ENCODE measurements at regions not wholly inside any gene's neighbourhood (a gene's known extent, or its start where the extent isn't known, plus 50 kb on each side); places are given as distances from the start of the nearest gene placed in this dataset.
A peak's percentile ranks its signal among the peaks of the same experiment; 100 is the strongest.

GRCh38 chr12:87160848-87161601, 868.2 kb downstream of the C12orf50 start:
- no peak for TF ChIP-seq CTCF (conservative IDR thresholded peaks at IDR 0.05; ENCODE audit: low read depth, low read length)
- DNase-seq (ENCODE audit: low read depth): no peak
- no peak overlapping the region for H3K4me3 ChIP-seq (ENCODE audit: low read depth, low read length)

GRCh38 chr12:87157791-87158190, 871.4 kb downstream of the C12orf50 start:
- peak; percentile 32 for DNase-seq (ENCODE audit: low read depth)
- H3K4me3 ChIP-seq (ENCODE audit: low read depth, low read length): no peak overlapping the region
- TF ChIP-seq CTCF (conservative IDR thresholded peaks at IDR 0.05; ENCODE audit: low read depth, low read length): no peak

DNA sequence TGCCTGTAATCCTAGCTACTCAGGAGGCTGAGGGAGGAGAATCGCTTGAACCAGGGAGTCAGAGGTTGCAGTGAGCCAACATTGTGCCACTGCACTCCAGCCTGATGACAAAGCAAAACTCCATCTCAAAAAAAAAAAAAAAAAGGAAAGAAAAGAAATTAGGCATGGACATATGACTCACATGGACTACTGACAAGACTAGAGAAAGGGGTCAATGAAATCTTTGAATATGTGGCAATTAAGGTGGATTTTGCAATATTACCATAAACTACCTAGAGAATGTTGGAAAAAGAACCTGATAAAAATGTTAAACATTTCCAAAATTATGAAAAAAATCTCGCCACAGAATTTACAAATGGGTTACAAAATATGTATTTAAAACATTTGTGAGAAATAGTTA, 873.6 kb downstream of the C12orf50 start:
- no peak for DNase-seq (ENCODE audit: low read depth)
- TF ChIP-seq CTCF (conservative IDR thresholded peaks at IDR 0.05; ENCODE audit: low read depth, low read length): no peak

DNA sequence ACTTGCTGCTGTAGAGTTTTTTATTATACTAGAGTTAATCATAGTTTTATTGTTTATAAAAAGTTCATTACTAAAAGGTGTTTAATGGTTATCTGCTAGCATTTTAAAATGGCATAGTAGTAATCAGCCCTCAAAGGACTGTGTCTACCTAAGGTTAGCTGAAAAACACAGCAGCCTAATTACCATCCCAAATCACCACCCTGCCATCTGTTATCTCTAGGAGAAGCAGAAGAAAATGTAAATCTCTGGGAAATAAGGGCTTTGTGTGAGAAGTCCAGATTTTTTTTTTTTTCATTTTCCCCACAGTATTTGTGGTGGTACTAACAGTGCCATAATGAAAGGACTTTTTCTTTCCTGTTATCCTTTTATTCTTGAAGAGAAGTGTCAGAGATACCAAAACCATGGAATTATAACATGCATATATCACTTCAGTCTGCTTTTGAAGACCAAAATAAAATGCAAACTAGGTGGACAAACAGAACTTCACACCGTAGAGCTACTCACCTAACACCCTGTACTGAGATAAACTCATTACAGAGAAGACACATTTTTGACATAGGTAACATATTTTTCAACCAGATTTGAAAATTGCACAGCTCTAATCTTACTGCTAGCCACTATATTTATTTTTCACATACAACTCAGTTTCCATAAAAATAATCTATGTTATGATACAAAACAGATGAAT, 876.2 kb downstream of the C12orf50 start:
- no peak for TF ChIP-seq CTCF (conservative IDR thresholded peaks at IDR 0.05; ENCODE audit: low read depth, low read length)
- DNase-seq (ENCODE audit: low read depth): no peak
- no peak overlapping the region for H3K4me3 ChIP-seq (ENCODE audit: low read depth, low read length)

More for the DNA sequence above, 873.6 kb downstream of the C12orf50 start:
- H3K4me3 ChIP-seq (ENCODE audit: low read depth, low read length): no peak overlapping the region

DNA sequence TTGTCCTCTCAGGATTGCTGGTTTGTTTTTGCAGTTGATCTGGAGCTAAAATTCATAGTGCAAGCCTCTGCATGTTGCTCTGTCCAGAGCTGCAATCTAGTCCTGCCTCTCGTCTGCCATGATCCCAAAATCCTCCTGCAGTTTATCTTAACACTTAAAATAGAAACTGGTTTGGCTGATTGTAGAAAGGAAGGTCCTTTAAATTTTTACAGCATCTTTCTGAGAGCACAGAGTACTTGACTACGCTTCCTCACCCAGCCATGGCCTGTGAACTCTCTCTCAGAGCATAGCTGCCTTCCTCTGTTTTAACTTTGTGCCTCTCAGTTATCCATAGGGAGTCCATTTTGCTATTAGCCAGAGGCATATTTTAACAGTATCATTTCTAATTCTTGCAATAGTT, 877.1 kb downstream of the C12orf50 start:
- H3K4me3 ChIP-seq (ENCODE audit: low read depth, low read length): no peak overlapping the region
- no peak for DNase-seq (ENCODE audit: low read depth)
- TF ChIP-seq CTCF (conservative IDR thresholded peaks at IDR 0.05; ENCODE audit: low read depth, low read length): no peak

- no peak for DNase-seq (ENCODE audit: low read depth)
- TF ChIP-seq CTCF (conservative IDR thresholded peaks at IDR 0.05; ENCODE audit: low read depth, low read length): no peak
- no peak overlapping the region for H3K4me3 ChIP-seq (ENCODE audit: low read depth, low read length)
Measured at GRCh38 chr12:87150969-87151662, 878.1 kb downstream of the C12orf50 start.
